Testis (tissue), 2 donors: ENCODE measurements at regions not wholly inside any gene's neighbourhood (a gene's known extent, or its start where the extent isn't known, plus 50 kb on each side); places are given as distances from the start of the nearest gene placed in this dataset.
"Not testable (repeated sequence)": the region's sequence is repeated elsewhere in the genome, so short reads cannot be mapped to it uniquely, and the experiment has no call there.

ENCODE experiments used
- POLR2A ChIP-seq: fragments of 450-650 bp; IDR thresholded peaks from one replicate; pipeline ENCODE4 v1.6.1; 2017; ENCODE audit warnings: antibody characterized with exemption, mild to moderate bottlenecking, moderate library complexity
- TF ChIP-seq, protein P1 (sequence below), 3 experiments: fragments of 450-650 bp in 2 of 3; fragments of 200-600 bp in 1 of 3; sonication (generic) in 1 of 3; IDR thresholded peaks; one replicate each; pipeline ENCODE4 v1.5.1; 2016 to 2019; ENCODE audit warnings: antibody characterized with exemption in 3 of 3, mild to moderate bottlenecking in 2 of 3, moderate library complexity in 1 of 3

- not testable (repeated sequence) for TF ChIP-seq POLR2A
- TF ChIP-seq, protein P1, sequence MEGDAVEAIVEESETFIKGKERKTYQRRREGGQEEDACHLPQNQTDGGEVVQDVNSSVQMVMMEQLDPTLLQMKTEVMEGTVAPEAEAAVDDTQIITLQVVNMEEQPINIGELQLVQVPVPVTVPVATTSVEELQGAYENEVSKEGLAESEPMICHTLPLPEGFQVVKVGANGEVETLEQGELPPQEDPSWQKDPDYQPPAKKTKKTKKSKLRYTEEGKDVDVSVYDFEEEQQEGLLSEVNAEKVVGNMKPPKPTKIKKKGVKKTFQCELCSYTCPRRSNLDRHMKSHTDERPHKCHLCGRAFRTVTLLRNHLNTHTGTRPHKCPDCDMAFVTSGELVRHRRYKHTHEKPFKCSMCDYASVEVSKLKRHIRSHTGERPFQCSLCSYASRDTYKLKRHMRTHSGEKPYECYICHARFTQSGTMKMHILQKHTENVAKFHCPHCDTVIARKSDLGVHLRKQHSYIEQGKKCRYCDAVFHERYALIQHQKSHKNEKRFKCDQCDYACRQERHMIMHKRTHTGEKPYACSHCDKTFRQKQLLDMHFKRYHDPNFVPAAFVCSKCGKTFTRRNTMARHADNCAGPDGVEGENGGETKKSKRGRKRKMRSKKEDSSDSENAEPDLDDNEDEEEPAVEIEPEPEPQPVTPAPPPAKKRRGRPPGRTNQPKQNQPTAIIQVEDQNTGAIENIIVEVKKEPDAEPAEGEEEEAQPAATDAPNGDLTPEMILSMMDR (IDR thresholded peaks at IDR 0.05): not testable (repeated sequence)
These were observed 506.1 kb downstream of the TP53TG3F start for GRCh38 chr16:33965534-33965933.
